KMS-11 (cell line): ENCODE measurements at regions not wholly inside any gene's neighbourhood (a gene's known extent, or its start where the extent isn't known, plus 50 kb on each side); places are given as distances from the start of the nearest gene placed in this dataset.

Experiments used
- H2AFZ ChIP-seq: fragments of 200-600 bp; sonication (generic); 2 replicates; pipeline ENCODE4 v1.6.1; 2016; ENCODE audit warnings: antibody characterized with exemption, mixed run types, low read depth
- H3K27ac ChIP-seq: fragments of 200-600 bp; sonication (generic); 2 replicates; pipeline ENCODE4 v1.6.1; 2016; ENCODE audit warnings: mild to moderate bottlenecking, mixed run types
- H3K27me3 ChIP-seq: fragments of 200-600 bp; sonication (generic); 2 replicates; pipeline ENCODE4 v1.6.1; 2017; ENCODE audit warnings: mild to moderate bottlenecking, low read depth, mixed run types, moderate library complexity; ENCODE audit not compliant: insufficient read depth
- H3K36me3 ChIP-seq: fragments of 200-600 bp; sonication (generic); 2 replicates; pipeline ENCODE4 v1.6.1; 2017; ENCODE audit warnings: mild to moderate bottlenecking, mixed run types; ENCODE audit not compliant: insufficient read depth
- H3K4me1 ChIP-seq: fragments of 200-600 bp; sonication (generic); 2 replicates; pipeline ENCODE4 v1.6.1; 2016; ENCODE audit warnings: mild to moderate bottlenecking, low read depth, mixed run types; ENCODE audit not compliant: poor library complexity, severe bottlenecking
- H3K4me2 ChIP-seq: fragments of 200-600 bp; sonication (generic); 2 replicates; pipeline ENCODE4 v1.7.0; 2016; ENCODE audit warnings: mild to moderate bottlenecking, mixed run types
- H3K4me3 ChIP-seq: fragments of 200-600 bp; sonication (generic); IDR thresholded peaks from 2 replicates; pipeline ENCODE4 v1.6.1; 2017; ENCODE audit warnings: low read depth, low read length, mixed read lengths; ENCODE audit not compliant: insufficient read depth
- H3K79me2 ChIP-seq: fragments of 200-600 bp; sonication (generic); 2 replicates; pipeline ENCODE4 v1.6.1; 2016; ENCODE audit warnings: low read depth, mixed run types; ENCODE audit not compliant: insufficient read depth
- H3K9ac ChIP-seq: fragments of 200-600 bp; sonication (generic); 2 replicates; pipeline ENCODE4 v1.6.1; 2016; ENCODE audit warnings: mild to moderate bottlenecking, mixed run types
- H4K20me1 ChIP-seq: fragments of 200-600 bp; sonication (generic); 2 replicates; pipeline ENCODE4 v1.6.1; 2016; ENCODE audit warnings: mild to moderate bottlenecking, mixed run types; ENCODE audit not compliant: insufficient read depth
- TF ChIP-seq, protein P1 (sequence below): fragments of 200-600 bp; sonication (generic); conservative IDR thresholded peaks from 2 replicates; pipeline ENCODE4 v1.6.1; 2017; ENCODE audit warnings: low read depth, mild to moderate bottlenecking, antibody characterized with exemption, low read length, moderate library complexity, mixed read lengths

GRCh38 chr13:47038188-47038587 is 141.3 kb upstream of the HTR2A start:
- Histone ChIP-seq H3K9ac (no peak overlapping the region), H3K27me3 (no peaks in the 10 kb centered on the region), H3K36me3 (no peaks in the 10 kb centered on the region), H3K27ac (no peak overlapping the region), H2AFZ (no peak overlapping the region), H3K4me3 (no peak overlapping the region), H3K4me2 (no peak overlapping the region), H4K20me1 (no peaks in the 10 kb centered on the region), H3K79me2 (no peaks in the 10 kb centered on the region), H3K4me1 (no peaks in the 10 kb centered on the region)
- TF ChIP-seq, protein P1, sequence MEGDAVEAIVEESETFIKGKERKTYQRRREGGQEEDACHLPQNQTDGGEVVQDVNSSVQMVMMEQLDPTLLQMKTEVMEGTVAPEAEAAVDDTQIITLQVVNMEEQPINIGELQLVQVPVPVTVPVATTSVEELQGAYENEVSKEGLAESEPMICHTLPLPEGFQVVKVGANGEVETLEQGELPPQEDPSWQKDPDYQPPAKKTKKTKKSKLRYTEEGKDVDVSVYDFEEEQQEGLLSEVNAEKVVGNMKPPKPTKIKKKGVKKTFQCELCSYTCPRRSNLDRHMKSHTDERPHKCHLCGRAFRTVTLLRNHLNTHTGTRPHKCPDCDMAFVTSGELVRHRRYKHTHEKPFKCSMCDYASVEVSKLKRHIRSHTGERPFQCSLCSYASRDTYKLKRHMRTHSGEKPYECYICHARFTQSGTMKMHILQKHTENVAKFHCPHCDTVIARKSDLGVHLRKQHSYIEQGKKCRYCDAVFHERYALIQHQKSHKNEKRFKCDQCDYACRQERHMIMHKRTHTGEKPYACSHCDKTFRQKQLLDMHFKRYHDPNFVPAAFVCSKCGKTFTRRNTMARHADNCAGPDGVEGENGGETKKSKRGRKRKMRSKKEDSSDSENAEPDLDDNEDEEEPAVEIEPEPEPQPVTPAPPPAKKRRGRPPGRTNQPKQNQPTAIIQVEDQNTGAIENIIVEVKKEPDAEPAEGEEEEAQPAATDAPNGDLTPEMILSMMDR, result no peak

GRCh38 chr13:47036294-47037008 is 139.6 kb upstream of the HTR2A start:
- no peaks in the 10 kb centered on the region for H3K36me3 ChIP-seq
- H3K4me1 ChIP-seq, result no peaks in the 10 kb centered on the region
- no peak overlapping the region for H3K4me3 ChIP-seq
- no peaks in the 10 kb centered on the region for H4K20me1 ChIP-seq
- no peaks in the 10 kb centered on the region for H3K27me3 ChIP-seq
- TF ChIP-seq, protein P1, result no peak
- no peak overlapping the region for H2AFZ ChIP-seq
- no peak overlapping the region for H3K4me2 ChIP-seq
- H3K9ac ChIP-seq, result no peak overlapping the region
- no peaks in the 10 kb centered on the region for H3K79me2 ChIP-seq
- H3K27ac ChIP-seq, result no peak overlapping the region

DNA sequence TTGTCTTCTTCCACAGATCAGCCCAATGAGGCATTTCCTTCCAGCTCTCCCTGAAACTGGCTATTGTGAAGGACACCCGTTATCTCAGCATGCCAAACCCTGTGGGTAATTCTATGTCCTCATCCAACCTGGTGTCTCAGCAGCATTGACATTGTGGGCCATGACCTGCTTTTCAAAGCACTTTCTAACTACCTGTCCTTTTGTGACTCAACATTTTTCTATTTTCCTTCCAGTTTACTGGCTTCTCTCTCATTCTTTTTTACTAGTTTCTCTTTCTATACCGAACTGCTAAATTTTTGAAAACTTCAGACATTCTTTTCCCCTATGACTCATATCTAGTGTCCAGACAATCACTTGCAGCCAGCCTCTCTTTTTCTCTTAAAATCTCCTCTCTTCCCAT is 136.4 kb upstream of the HTR2A start:
- no peaks in the 10 kb centered on the region for H3K4me1 ChIP-seq
- no peaks in the 10 kb centered on the region for H3K27me3 ChIP-seq
- no peak overlapping the region for H3K9ac ChIP-seq
- no peak overlapping the region for H2AFZ ChIP-seq
- H3K79me2 ChIP-seq, result no peaks in the 10 kb centered on the region
- H4K20me1 ChIP-seq, result no peaks in the 10 kb centered on the region
- no peaks in the 10 kb centered on the region for H3K36me3 ChIP-seq
- H3K4me2 ChIP-seq, result no peak overlapping the region
- H3K27ac ChIP-seq, result no peak overlapping the region
- no peak overlapping the region for H3K4me3 ChIP-seq
- TF ChIP-seq, protein P1, result no peak

- Histone ChIP-seq H3K4me2 (no peak overlapping the region), H3K9ac (no peak overlapping the region), H3K27ac (no peak overlapping the region), H2AFZ (no peak overlapping the region), H3K36me3 (no peaks in the 10 kb centered on the region), H3K4me1 (no peaks in the 10 kb centered on the region), H3K27me3 (no peaks in the 10 kb centered on the region), H3K79me2 (no peaks in the 10 kb centered on the region), H3K4me3 (no peak overlapping the region), H4K20me1 (no peaks in the 10 kb centered on the region)
- TF ChIP-seq, protein P1, result no peak
Observed at GRCh38 chr13:47027780-47028437, 131.1 kb upstream of the HTR2A start.
